ENCODE measurements at regions not wholly inside any gene's neighbourhood (a gene's known extent, or its start where the extent isn't known, plus 50 kb on each side); places are given as distances from the start of the nearest gene placed in this dataset.

DNA sequence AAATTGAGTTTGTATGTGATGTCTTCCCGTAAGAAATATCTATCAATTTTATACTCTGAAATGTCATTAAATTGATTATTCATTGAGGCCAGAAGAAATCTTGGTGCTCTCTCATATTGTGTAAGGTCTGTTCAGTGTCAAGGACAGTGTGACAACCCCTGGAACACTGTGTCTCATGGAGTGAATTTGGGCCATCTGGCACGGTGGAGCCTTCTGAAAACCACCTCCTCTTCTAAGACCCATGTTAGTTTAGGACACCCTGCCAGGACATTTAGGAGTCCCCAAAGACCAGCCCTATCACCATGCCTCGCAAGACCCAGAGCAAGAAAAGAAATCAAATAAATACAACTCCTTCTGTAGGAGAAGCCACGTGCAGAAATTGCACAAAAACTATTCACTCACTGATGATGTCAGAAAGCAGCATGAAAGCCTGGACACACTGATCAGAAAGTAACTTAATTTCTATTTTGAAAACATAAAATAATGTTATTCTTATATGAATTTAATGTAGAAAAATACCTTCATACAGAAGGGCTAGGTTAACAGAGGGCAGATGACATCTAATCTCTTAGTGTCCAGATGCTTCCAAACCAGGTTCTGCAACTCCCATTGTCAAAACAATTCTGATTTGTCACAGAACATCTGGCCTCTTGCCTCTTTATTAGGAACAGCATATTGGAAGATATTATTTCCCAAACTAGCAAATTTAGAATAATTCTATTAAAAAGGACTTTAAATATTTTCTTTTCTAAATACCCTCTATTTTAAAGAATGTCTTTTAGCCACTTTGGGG lies 298.8 kb downstream of the NR2F1-AS1 start:
- intact Hi-C loops (cut with micrococcal nuclease; ENCODE audit: unreplicated experiment) (no loop called here), in situ Hi-C loops (cut with MboI) (no loop called here)
- H3K36me3 ChIP-seq (ENCODE audit: control insufficient read depth in 2 of 2, insufficient read depth in 2 of 2, low read length in 1 of 2) = no peaks in the 10 kb centered on the region
- no peaks in the 10 kb centered on the region for H4K20me1 ChIP-seq (ENCODE audit: control insufficient read depth, insufficient read depth)
- H3K27ac ChIP-seq (ENCODE audit: control insufficient read depth, insufficient read depth) = no peak overlapping the region
- WGBS (ENCODE audit: insufficient coverage, insufficient replicate concordance, low lambda C conversion rate, missing lambda C conversion rate) = 27% methylated on average over 4 of the region's 4 CpGs
- no TSS peak for BruUV-seq (replicated peaks)
- H2AFZ ChIP-seq (ENCODE audit: control insufficient read depth, low read depth, low read length) = no peak overlapping the region
- FAIRE-seq (no peak), ATAC-seq (no peak), DNase-seq (ENCODE audit: low read depth, low spot score) (no peak)
- ChIA-PET RAD21 (ENCODE audit: unreplicated experiment) (no interaction called here), POLR2A (no interaction called here), CTCF (no interaction called here), SMC1A (ENCODE audit: uncharacterized antibody, unreplicated experiment) (no interaction called here)
- H3K79me2 ChIP-seq (ENCODE audit: control insufficient read depth, insufficient read depth, low read length) = no peaks in the 10 kb centered on the region
- no peaks in the 10 kb centered on the region for H3K4me1 ChIP-seq (ENCODE audit: control insufficient read depth, insufficient read depth, low read length)
- no peak overlapping the region for H3K4me2 ChIP-seq (ENCODE audit: control insufficient read depth, insufficient read depth)
- TF ChIP-seq ASH2L (IDR thresholded peaks at IDR 0.05; ENCODE audit: borderline replicate concordance, low read depth) (no peak), BACH1 (IDR thresholded peaks at IDR 0.05; ENCODE audit: borderline replicate concordance) (no peak), MYB (IDR thresholded peaks at IDR 0.05; ENCODE audit: borderline replicate concordance, low read depth, low read length) (no peak)
- TF ChIP-seq, protein P1, sequence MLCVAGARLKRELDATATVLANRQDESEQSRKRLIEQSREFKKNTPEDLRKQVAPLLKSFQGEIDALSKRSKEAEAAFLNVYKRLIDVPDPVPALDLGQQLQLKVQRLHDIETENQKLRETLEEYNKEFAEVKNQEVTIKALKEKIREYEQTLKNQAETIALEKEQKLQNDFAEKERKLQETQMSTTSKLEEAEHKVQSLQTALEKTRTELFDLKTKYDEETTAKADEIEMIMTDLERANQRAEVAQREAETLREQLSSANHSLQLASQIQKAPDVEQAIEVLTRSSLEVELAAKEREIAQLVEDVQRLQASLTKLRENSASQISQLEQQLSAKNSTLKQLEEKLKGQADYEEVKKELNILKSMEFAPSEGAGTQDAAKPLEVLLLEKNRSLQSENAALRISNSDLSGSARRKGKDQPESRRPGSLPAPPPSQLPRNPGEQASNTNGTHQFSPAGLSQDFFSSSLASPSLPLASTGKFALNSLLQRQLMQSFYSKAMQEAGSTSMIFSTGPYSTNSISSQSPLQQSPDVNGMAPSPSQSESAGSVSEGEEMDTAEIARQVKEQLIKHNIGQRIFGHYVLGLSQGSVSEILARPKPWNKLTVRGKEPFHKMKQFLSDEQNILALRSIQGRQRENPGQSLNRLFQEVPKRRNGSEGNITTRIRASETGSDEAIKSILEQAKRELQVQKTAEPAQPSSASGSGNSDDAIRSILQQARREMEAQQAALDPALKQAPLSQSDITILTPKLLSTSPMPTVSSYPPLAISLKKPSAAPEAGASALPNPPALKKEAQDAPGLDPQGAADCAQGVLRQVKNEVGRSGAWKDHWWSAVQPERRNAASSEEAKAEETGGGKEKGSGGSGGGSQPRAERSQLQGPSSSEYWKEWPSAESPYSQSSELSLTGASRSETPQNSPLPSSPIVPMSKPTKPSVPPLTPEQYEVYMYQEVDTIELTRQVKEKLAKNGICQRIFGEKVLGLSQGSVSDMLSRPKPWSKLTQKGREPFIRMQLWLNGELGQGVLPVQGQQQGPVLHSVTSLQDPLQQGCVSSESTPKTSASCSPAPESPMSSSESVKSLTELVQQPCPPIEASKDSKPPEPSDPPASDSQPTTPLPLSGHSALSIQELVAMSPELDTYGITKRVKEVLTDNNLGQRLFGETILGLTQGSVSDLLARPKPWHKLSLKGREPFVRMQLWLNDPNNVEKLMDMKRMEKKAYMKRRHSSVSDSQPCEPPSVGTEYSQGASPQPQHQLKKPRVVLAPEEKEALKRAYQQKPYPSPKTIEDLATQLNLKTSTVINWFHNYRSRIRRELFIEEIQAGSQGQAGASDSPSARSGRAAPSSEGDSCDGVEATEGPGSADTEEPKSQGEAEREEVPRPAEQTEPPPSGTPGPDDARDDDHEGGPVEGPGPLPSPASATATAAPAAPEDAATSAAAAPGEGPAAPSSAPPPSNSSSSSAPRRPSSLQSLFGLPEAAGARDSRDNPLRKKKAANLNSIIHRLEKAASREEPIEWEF (IDR thresholded peaks at IDR 0.05; ENCODE audit: insufficient replicate concordance, low read depth, low read length) = no peak
- TF ChIP-seq, protein P2, sequence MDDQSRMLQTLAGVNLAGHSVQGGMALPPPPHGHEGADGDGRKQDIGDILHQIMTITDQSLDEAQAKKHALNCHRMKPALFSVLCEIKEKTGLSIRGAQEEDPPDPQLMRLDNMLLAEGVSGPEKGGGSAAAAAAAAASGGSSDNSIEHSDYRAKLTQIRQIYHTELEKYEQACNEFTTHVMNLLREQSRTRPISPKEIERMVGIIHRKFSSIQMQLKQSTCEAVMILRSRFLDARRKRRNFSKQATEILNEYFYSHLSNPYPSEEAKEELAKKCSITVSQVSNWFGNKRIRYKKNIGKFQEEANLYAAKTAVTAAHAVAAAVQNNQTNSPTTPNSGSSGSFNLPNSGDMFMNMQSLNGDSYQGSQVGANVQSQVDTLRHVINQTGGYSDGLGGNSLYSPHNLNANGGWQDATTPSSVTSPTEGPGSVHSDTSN (IDR thresholded peaks at IDR 0.05; ENCODE audit: insufficient replicate concordance, low read depth, low read length) = no peak
- no peaks in the 10 kb centered on the region; a peak in 1 of 4 replicates for H3K27me3 ChIP-seq (replicated peaks in 1 of 2; ENCODE audit: control insufficient read depth in 2 of 2, insufficient read depth in 2 of 2, low read length in 1 of 2)
- H3K4me3 ChIP-seq = no peak overlapping the region
- H3K9ac ChIP-seq (ENCODE audit: control insufficient read depth, insufficient read depth, low read length) = no peak overlapping the region
- H3K9me3 ChIP-seq (replicated peaks; ENCODE audit: control insufficient read depth, insufficient read depth, low read length) = no peaks in the 10 kb centered on the region; the same call in 2 of the 3 replicates

Data from GM12878 (cell line).